Endothelial cell (in vitro differentiated cells): ENCODE measurements at regions not wholly inside any gene's neighbourhood (a gene's known extent, or its start where the extent isn't known, plus 50 kb on each side); places are given as distances from the start of the nearest gene placed in this dataset.
A peak's percentile ranks its signal among the peaks of the same experiment; 100 is the strongest.
"Not testable (repeated sequence)": the region's sequence is repeated elsewhere in the genome, so short reads cannot be mapped to it uniquely, and the experiment has no call there.

Source experiments
- DNase-seq: peaks from one replicate; pipeline ENCODE4 v3.0.0; 2021; ENCODE audit warnings: low spot score
- H3K27ac Mint-ChIP-seq: one replicate; pipeline ENCODE4 v1.8.0; 2021; ENCODE audit warnings: mixed read lengths, inconsistent platforms; ENCODE audit not compliant: unreplicated experiment
- H3K27me3 Mint-ChIP-seq: one replicate; pipeline ENCODE4 v1.8.0; 2021; ENCODE audit warnings: mild to moderate bottlenecking, moderate library complexity, mixed read lengths, inconsistent platforms; ENCODE audit not compliant: unreplicated experiment
- H3K36me3 Mint-ChIP-seq: one replicate; pipeline ENCODE4 v1.8.0; 2021; ENCODE audit warnings: mild to moderate bottlenecking, low read depth, mixed read lengths, inconsistent platforms; ENCODE audit not compliant: unreplicated experiment
- H3K4me1 Mint-ChIP-seq: one replicate; pipeline ENCODE4 v1.8.0; 2021; ENCODE audit warnings: mild to moderate bottlenecking, mixed read lengths, inconsistent platforms; ENCODE audit not compliant: unreplicated experiment
- H3K4me3 Mint-ChIP-seq: one replicate; pipeline ENCODE4 v1.8.0; 2021; ENCODE audit warnings: mild to moderate bottlenecking, mixed read lengths, inconsistent platforms; ENCODE audit not compliant: unreplicated experiment
- H3K9me3 Mint-ChIP-seq: one replicate; pipeline ENCODE4 v1.8.0; 2021; ENCODE audit warnings: mixed read lengths, inconsistent platforms; ENCODE audit not compliant: unreplicated experiment
- TF ChIP-seq, protein P1 (sequence below): fragments of 200-600 bp; sonication (generic); IDR thresholded peaks from one replicate; pipeline ENCODE4 v1.5.0; 2021; ENCODE audit warnings: antibody characterized with exemption; ENCODE audit not compliant: unreplicated experiment

DNA sequence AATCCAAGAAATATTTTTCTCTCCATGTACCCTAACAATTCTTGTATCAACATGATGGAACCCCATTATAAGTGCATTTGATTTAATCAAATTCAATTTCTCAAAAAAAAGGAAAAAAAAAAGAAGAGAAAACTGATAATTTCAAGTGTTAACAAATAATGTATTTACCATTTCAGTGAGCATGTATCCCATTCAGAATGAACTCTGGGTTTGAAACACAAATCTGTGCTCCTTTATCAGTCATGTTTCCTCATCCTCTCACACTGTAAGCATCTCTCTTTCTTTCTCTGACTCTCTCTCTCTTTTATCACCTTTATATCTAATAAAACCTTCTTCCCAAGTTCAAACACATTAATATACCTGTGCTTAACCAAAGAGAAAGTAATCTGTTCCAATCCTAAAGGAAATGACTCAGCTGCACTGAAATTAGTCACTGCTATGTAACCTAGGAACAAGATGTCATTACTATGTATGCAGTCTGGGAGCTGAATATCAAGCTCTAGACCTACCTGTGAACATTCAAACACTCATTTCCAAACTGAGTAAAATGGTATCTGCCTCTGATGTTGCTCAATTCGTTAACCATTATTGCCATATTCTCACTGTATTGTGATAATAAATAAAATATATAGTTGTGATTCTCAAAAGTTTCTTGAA is 135.0 kb upstream of the LRIG3 start:
- Mint-ChIP-seq H3K4me1 (peaks cover 11% of the 10 kb centered on the region), H3K4me3 (no peak overlapping the region), H3K27ac (no peak overlapping the region), H3K27me3 (peaks cover under 1% of the 10 kb centered on the region), H3K36me3 (no peaks in the 10 kb centered on the region), H3K9me3 (no peaks in the 10 kb centered on the region)
- DNase-seq = no peak
- TF ChIP-seq, protein P1, sequence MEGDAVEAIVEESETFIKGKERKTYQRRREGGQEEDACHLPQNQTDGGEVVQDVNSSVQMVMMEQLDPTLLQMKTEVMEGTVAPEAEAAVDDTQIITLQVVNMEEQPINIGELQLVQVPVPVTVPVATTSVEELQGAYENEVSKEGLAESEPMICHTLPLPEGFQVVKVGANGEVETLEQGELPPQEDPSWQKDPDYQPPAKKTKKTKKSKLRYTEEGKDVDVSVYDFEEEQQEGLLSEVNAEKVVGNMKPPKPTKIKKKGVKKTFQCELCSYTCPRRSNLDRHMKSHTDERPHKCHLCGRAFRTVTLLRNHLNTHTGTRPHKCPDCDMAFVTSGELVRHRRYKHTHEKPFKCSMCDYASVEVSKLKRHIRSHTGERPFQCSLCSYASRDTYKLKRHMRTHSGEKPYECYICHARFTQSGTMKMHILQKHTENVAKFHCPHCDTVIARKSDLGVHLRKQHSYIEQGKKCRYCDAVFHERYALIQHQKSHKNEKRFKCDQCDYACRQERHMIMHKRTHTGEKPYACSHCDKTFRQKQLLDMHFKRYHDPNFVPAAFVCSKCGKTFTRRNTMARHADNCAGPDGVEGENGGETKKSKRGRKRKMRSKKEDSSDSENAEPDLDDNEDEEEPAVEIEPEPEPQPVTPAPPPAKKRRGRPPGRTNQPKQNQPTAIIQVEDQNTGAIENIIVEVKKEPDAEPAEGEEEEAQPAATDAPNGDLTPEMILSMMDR = no peak

DNA sequence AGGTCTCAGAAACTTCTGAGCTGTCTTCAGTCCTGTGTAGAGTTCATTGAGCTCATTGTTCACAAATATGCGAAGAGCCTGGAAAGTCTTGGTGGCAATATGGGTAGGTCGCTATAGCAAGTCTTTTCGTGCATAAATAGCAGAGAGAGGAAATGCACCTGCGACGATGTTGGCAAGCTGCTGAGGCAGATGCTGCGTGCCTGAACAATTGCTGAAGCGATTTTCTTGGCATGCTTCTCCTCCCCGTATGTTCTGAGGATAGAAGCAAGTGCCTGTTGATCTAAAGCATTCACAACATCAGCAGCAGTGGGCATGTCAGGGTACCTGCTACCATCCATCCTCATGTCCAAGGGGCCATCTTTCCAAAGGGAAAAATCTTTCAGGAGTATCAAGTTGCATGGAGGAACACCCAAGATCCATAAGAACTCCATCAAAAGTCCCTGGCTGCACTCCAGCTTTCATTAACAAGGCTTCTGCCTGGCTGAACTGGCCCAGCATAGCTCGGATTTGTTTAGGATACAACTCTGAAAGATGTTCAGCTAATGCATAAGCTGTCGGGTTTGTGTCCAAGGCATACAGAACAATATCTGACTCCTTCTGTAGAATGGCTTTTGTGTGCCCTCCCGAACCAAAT is 133.1 kb upstream of the LRIG3 start:
- not testable (repeated sequence) for H3K9me3 Mint-ChIP-seq, DNase-seq, H3K27ac Mint-ChIP-seq, H3K36me3 Mint-ChIP-seq, H3K4me3 Mint-ChIP-seq, H3K27me3 Mint-ChIP-seq, H3K4me1 Mint-ChIP-seq

DNA sequence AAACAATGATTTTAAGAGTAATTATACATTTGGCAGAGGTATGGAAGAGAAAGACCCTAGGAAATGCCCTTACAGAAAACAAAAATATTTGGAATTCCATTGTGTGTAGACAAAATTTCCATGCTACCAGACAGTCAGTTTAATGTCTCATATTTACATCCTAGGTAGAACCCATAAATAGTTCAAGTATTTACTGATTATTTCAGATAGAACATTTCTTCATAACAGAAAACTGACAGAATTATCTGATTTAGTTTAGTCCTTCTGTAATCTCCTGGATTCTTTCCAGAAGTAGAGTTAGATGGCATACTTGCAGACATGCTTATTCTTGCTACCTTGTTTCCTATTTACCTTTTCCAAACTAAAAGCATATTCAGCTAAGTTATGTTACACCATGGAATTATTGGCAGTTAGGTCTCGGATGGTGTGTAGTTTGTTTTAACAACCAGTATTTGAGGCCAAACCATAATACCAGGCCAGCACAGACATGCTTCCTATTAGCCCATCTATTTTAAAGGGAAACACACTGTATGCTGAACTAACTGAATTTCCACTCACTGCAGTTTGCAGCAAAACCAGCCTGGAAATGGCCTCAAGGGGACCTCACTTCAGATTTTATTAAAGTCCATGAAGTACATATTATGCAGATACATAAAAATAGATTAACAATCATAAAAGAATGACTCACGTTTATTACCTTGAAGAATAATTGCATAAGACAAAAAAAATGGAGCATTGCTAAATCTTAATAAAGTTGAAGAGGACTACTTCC is 126.6 kb upstream of the LRIG3 start:
- Mint-ChIP-seq H3K27me3 (peaks cover 3% of the 10 kb centered on the region), H3K4me1 (peaks cover 11% of the 10 kb centered on the region), H3K4me3 (no peak overlapping the region), H3K9me3 (no peaks in the 10 kb centered on the region), H3K27ac (no peak overlapping the region), H3K36me3 (no peaks in the 10 kb centered on the region)
- TF ChIP-seq, protein P1 = no peak
- no peak for DNase-seq

DNA sequence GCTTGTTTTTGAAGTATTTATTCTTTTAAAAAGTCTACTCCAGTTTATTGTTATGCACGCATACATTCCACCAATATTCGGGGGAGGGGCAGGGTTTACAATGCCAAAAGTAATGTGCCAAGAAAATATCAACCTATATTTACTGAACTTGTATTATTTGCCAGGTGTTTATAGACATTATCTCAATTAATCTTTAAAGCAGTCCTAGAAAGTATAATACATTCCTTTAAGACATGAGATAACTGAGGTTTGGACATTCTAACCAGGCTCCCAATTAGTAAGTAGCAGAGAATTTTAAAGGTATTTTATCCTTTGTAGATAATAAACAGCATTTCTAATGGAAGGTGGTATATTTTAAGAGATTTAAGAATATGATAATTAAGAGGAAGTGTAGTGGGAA is 124.5 kb upstream of the LRIG3 start:
- H3K27ac Mint-ChIP-seq = no peak overlapping the region
- TF ChIP-seq, protein P1 = no peak
- no peak for DNase-seq
- H3K27me3 Mint-ChIP-seq = peaks cover 3% of the 10 kb centered on the region
- no peaks in the 10 kb centered on the region for H3K9me3 Mint-ChIP-seq
- no peaks in the 10 kb centered on the region for H3K36me3 Mint-ChIP-seq
- no peak overlapping the region for H3K4me3 Mint-ChIP-seq
- H3K4me1 Mint-ChIP-seq = peaks cover 32% of the 10 kb centered on the region

DNA sequence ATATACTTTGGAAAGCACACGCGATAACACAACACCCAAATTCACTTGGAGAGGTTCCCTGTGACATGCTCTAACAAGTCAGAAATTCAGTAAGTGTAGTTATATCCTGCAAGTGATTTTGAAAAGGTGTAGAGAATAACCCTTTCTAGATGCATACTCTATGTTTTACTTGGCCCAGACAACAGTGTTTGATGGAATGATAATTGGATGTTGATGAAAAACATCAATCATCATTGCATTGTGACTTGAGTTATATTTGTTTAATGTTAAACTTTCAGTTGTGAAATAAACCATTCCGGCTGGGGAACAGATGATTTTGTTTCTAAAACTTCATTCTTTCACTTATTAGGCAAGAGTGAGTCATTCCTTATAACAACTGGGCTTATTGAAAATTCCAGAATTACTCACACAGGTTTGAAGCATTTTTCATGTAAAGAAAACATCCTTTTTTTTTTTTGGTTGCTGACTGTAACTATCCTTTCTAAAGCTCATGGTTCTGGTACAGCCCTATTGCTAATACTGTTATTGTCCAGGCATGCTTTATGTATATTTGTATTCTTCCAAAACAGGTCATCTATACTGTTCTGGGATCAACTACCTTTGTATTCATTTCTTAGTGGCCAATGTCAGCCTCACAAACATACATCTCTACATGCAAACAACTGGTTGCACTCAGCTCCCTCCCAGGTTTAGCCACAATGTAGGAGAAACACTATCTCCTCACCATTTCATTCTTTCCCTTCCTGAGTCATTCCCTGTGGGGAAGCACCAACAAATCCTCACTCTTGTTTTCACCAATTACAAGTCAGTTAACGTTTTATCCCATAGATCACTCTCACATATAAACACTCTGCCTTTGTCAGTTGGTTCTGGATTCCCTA is 121.2 kb upstream of the LRIG3 start:
- Mint-ChIP-seq H3K27me3 (peaks cover 3% of the 10 kb centered on the region), H3K4me3 (no peak overlapping the region), H3K4me1 (peaks cover 46% of the 10 kb centered on the region), H3K9me3 (no peaks in the 10 kb centered on the region), H3K27ac (peak overlapping the region; percentile 98), H3K36me3 (no peaks in the 10 kb centered on the region)
- TF ChIP-seq, protein P1 = no peak
- no peak for DNase-seq
